VCaP (cell line): ENCODE measurements at regions not wholly inside any gene's neighbourhood (a gene's known extent, or its start where the extent isn't known, plus 50 kb on each side); places are given as distances from the start of the nearest gene placed in this dataset.
A peak's percentile ranks its signal among the peaks of the same experiment; 100 is the strongest.
"Not testable (repeated sequence)": the region's sequence is repeated elsewhere in the genome, so short reads cannot be mapped to it uniquely, and the experiment has no call there.

Source experiments
- H3K27ac ChIP-seq: fragments of 450-650 bp; 2 replicates; pipeline ENCODE4 v1.5.1; 2017
- TF ChIP-seq, protein P1 (sequence below): fragments of 450-650 bp; conservative IDR thresholded peaks from 2 replicates; pipeline ENCODE4 v1.5.1; 2017; ENCODE audit warnings: mild to moderate bottlenecking, moderate library complexity

DNA sequence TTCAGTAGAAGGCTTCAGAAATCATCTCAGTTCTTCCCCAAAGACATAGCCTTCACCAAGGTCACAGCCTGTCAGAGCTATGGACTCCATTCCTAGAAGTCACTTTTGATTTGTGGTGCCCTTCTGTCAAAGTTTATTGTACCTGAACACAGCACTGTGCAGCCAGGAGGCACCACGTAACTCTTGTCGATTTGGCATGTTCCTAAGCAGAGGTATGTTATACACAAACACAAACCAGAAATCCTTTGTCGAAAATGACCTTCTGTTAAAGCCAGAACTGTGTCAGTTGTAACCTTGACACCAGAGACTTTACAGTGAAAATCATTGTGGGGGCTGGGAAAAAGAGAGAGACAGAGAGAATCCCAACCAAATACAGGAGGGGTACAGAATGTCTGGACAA lies 62.6 kb upstream of the SGPP2 start:
- H3K27ac ChIP-seq: no peak overlapping the region
- TF ChIP-seq, protein P1, sequence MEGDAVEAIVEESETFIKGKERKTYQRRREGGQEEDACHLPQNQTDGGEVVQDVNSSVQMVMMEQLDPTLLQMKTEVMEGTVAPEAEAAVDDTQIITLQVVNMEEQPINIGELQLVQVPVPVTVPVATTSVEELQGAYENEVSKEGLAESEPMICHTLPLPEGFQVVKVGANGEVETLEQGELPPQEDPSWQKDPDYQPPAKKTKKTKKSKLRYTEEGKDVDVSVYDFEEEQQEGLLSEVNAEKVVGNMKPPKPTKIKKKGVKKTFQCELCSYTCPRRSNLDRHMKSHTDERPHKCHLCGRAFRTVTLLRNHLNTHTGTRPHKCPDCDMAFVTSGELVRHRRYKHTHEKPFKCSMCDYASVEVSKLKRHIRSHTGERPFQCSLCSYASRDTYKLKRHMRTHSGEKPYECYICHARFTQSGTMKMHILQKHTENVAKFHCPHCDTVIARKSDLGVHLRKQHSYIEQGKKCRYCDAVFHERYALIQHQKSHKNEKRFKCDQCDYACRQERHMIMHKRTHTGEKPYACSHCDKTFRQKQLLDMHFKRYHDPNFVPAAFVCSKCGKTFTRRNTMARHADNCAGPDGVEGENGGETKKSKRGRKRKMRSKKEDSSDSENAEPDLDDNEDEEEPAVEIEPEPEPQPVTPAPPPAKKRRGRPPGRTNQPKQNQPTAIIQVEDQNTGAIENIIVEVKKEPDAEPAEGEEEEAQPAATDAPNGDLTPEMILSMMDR: no peak

DNA sequence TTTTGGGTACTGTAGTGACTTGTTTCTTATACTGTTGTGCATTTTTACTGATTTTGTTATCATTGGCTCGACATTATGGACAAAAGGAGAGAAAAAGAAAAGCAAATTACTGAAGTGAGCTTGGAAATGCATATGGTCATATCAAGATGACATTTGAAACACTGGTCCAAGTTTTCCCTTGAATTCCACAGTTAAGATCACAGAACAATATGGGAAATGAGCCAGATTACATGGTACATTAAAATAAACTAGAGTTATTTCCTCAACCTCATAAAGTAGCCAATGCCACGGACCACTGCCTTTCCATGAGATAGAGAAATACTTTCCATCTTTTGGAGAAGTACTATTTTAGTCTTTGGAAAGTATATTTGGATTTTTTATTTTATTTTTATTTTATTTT lies 62.0 kb upstream of the SGPP2 start:
- TF ChIP-seq, protein P1: no peak
- H3K27ac ChIP-seq: peak overlapping the region; percentile 15; the same call in 1 of the 2 replicates

DNA sequence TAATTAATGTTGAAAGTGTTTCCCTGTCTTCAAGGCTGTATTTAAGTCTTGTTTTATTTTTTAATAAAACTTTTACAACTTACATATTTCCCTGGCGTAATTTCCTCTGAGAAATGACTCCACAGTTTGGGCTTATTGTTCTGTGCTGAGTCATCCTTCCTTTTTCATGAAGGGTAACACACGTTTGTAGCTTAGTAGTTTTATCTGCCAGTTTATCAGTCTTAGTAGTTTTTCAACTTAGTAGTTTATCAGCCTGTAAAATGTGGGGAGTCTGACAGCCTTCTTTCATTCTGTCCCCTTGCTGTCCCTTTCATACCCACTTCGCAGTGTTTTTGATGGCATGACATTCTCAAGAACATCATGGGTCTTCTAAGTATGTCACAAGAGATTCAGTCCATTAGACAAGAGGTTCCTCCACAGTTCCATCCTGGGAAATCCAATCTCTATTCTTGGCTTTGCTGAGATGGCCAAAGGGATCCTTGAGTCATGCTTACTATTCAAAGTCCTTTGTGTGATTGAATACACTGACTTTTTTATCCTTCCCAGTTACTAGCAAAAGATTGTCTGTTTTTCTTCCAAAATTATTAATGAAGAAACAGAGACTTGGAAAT lies 60.0 kb upstream of the SGPP2 start:
- H3K27ac ChIP-seq: no peak overlapping the region
- TF ChIP-seq, protein P1: no peak

DNA sequence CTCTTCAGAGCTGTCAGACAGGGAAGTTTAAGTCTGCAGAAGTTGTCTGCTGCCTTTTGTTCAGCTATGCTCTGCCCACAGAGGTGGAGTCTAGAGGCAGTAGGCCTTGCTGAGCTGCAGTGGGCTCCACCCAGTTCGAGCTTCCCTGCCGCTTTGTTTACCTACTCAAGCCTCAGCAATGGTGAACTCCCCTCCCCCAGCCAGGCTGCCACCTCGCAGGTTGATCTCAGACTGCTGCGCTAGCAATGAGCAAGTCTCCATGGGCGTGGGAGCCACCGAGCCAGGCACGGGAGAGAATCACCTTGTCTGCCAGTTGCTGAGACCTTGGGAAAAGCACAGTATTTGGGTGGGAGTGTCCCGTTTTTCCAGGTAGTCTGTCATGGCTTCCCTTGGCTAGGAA lies 56.1 kb upstream of the SGPP2 start:
- H3K27ac ChIP-seq: not testable (repeated sequence)

DNA sequence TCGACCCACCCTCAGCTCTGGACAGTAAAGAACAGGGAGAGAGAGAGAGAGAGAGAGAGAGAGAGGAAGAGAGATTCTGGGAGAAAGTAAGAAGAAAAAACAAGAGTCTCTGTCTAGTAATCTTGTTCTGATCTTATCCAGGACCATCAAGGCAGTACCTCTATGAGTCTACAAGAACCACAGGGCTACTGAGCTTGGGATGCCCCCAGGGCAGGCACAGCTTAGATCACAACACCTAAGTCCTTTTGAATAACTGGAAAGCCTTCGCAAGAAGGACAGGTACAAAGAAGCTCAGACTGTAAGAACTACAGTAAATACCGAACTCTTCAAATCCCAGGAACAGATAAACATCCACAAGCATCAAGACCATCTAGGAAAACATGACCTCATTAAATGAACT lies 51.4 kb upstream of the SGPP2 start:
- no peak overlapping the region for H3K27ac ChIP-seq
- TF ChIP-seq, protein P1: no peak
